ENCODE measurements at regions not wholly inside any gene's neighbourhood (a gene's known extent, or its start where the extent isn't known, plus 50 kb on each side); places are given as distances from the start of the nearest gene placed in this dataset.

DNA sequence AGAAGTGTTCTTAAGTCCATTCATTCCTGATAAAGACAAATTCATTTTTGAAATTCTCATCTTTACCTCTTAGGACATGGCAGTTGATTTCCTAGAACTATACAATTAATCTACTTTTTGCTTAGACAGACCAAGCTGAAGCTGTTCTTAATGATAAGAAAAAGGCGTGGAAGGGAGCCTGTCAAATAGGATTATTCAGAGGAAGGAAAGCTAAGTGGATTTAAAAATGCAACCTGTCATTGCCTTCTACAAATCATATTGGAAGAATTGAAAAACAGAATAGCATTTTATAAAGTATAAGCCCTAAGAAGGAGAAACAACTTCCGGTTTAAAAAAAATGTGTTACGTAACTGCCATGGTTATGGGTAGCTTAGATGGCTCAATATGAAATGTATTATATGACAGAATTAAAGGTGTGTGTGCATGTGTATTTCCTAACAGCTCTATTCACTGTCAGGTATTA lies 81.2 kb upstream of the RAP2B start:
- peaks cover 3% of the 10 kb centered on the region for H3K4me1 Mint-ChIP-seq (ENCODE audit: low read depth)
- no peaks in the 10 kb centered on the region for H3K27me3 Mint-ChIP-seq (ENCODE audit: low read depth)
- H3K36me3 Mint-ChIP-seq (ENCODE audit: low read depth): no peaks in the 10 kb centered on the region
- DNase-seq (ENCODE audit: low spot score): no peak
- no peak overlapping the region for H3K27ac Mint-ChIP-seq (ENCODE audit: unreplicated experiment)
- H3K9me3 Mint-ChIP-seq (ENCODE audit: low read depth): no peaks in the 10 kb centered on the region
- H3K4me3 Mint-ChIP-seq (ENCODE audit: unreplicated experiment): no peak overlapping the region
- TF ChIP-seq, protein P1, sequence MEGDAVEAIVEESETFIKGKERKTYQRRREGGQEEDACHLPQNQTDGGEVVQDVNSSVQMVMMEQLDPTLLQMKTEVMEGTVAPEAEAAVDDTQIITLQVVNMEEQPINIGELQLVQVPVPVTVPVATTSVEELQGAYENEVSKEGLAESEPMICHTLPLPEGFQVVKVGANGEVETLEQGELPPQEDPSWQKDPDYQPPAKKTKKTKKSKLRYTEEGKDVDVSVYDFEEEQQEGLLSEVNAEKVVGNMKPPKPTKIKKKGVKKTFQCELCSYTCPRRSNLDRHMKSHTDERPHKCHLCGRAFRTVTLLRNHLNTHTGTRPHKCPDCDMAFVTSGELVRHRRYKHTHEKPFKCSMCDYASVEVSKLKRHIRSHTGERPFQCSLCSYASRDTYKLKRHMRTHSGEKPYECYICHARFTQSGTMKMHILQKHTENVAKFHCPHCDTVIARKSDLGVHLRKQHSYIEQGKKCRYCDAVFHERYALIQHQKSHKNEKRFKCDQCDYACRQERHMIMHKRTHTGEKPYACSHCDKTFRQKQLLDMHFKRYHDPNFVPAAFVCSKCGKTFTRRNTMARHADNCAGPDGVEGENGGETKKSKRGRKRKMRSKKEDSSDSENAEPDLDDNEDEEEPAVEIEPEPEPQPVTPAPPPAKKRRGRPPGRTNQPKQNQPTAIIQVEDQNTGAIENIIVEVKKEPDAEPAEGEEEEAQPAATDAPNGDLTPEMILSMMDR (IDR thresholded peaks at IDR 0.05): no peak

DNA sequence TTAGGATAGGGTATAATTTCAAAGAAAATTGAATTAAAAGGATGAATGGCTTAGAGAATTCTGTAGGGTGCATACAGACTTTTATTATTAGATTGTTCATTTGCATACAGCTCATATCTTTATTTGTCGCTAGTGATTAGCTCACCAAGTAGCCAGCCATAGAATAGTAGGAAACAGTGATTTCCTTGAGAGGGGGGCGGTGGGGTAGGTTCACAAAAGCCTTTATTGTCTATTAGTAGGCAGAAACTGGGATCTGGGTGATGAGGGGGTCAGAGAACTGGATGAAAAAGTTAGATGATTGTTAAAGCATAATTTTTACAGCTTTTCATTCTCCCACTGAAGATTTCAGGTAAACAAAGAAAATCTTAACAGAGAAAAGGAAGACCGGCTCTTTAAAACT lies 77.6 kb upstream of the RAP2B start:
- no peak for DNase-seq (ENCODE audit: low spot score)
- Mint-ChIP-seq H3K27ac (ENCODE audit: unreplicated experiment) (no peak overlapping the region), H3K9me3 (ENCODE audit: low read depth) (no peaks in the 10 kb centered on the region), H3K4me3 (ENCODE audit: unreplicated experiment) (no peak overlapping the region), H3K4me1 (ENCODE audit: low read depth) (peaks cover 7% of the 10 kb centered on the region), H3K36me3 (ENCODE audit: low read depth) (no peaks in the 10 kb centered on the region), H3K27me3 (ENCODE audit: low read depth) (no peaks in the 10 kb centered on the region)
- TF ChIP-seq, protein P1 (IDR thresholded peaks at IDR 0.05): no peak

GRCh38 chr3:153087595-153088566 lies 74.1 kb upstream of the RAP2B start:
- H3K36me3 Mint-ChIP-seq (ENCODE audit: low read depth): no peaks in the 10 kb centered on the region
- H3K27ac Mint-ChIP-seq (ENCODE audit: unreplicated experiment): no peak overlapping the region
- DNase-seq (ENCODE audit: low spot score): no peak
- no peak overlapping the region for H3K4me3 Mint-ChIP-seq (ENCODE audit: unreplicated experiment)
- no peaks in the 10 kb centered on the region for H3K27me3 Mint-ChIP-seq (ENCODE audit: low read depth)
- H3K4me1 Mint-ChIP-seq (ENCODE audit: low read depth): peaks cover 7% of the 10 kb centered on the region
- no peaks in the 10 kb centered on the region for H3K9me3 Mint-ChIP-seq (ENCODE audit: low read depth)
- TF ChIP-seq, protein P1 (IDR thresholded peaks at IDR 0.05): no peak

- H3K36me3 Mint-ChIP-seq (ENCODE audit: low read depth): no peaks in the 10 kb centered on the region
- peaks cover 4% of the 10 kb centered on the region for H3K4me1 Mint-ChIP-seq (ENCODE audit: low read depth)
- no peak overlapping the region for H3K27ac Mint-ChIP-seq (ENCODE audit: unreplicated experiment)
- TF ChIP-seq, protein P1 (IDR thresholded peaks at IDR 0.05): no peak
- H3K9me3 Mint-ChIP-seq (ENCODE audit: low read depth): no peaks in the 10 kb centered on the region
- no peaks in the 10 kb centered on the region for H3K27me3 Mint-ChIP-seq (ENCODE audit: low read depth)
- no peak for DNase-seq (ENCODE audit: low spot score)
- H3K4me3 Mint-ChIP-seq (ENCODE audit: unreplicated experiment): no peak overlapping the region
Observed at GRCh38 chr3:153089620-153090019, 72.4 kb upstream of the RAP2B start.

GRCh38 chr3:153090973-153091372 lies 71.1 kb upstream of the RAP2B start:
- Mint-ChIP-seq H3K4me3 (ENCODE audit: unreplicated experiment) (no peak overlapping the region), H3K9me3 (ENCODE audit: low read depth) (no peaks in the 10 kb centered on the region), H3K27me3 (ENCODE audit: low read depth) (no peaks in the 10 kb centered on the region), H3K27ac (ENCODE audit: unreplicated experiment) (no peak overlapping the region), H3K36me3 (ENCODE audit: low read depth) (no peaks in the 10 kb centered on the region), H3K4me1 (ENCODE audit: low read depth) (peaks cover 4% of the 10 kb centered on the region)
- DNase-seq (ENCODE audit: low spot score): no peak
- TF ChIP-seq, protein P1 (IDR thresholded peaks at IDR 0.05): no peak
